NCI-H748 (cell line): ENCODE measurements at regions not wholly inside any gene's neighbourhood (a gene's known extent, or its start where the extent isn't known, plus 50 kb on each side); places are given as distances from the start of the nearest gene placed in this dataset.

ENCODE experiments used
- DNase-seq: peaks from one replicate; lab custom pipeline; 2025; ENCODE audit not compliant: unreplicated experiment; lab: John Stamatoyannopoulos, UW

DNA sequence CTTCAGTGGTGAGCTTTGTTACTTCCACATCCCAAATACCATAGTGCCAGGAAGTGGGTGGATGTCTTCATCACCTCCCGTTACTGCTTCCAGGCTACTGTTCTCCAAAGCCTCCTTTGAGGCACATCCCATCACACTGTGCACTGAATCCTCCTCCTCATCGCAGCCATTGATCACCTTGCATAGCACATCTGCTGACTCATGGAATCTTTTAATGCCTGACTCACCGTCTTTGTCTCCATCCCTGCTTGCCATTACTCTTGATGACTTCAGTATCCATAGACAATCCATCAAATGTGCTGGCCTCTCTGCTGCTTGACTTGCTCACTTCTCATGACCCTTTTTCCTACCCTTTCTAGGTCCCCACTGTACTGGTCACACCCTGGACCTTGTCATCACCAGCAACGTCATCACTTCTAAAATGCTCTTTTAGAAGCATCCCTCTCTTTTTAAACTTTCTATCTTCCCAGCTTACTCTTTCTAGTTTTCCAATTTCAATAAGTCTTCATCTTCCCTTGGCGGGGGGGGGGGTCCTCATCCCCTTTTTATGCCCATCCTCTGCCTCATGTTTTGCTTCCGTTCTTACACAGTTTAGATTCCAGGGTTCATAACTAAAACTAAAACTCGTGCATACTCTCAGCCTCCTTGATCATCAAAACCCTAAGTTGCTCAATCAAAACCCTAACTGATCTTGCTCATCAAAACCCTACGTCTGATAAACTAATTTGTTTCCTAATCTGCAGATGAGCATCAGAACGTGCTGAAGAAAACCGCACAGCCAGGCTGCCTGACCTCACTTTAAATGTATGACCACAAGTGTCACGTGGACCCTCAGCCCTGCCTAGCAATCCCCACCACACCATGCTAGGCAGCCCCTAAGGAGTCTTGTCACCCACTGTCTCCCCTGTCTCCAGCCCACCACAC, 289.7 kb upstream of the ZFHX3 start:
- no peak for DNase-seq

GRCh38 chr16:73329358-73330286, 281.7 kb upstream of the ZFHX3 start:
- DNase-seq: no peak

GRCh38 chr16:73326770-73327470, 279.0 kb upstream of the ZFHX3 start:
- DNase-seq: no peak

GRCh38 chr16:73326221-73326620, 278.3 kb upstream of the ZFHX3 start:
- DNase-seq: no peak

DNA sequence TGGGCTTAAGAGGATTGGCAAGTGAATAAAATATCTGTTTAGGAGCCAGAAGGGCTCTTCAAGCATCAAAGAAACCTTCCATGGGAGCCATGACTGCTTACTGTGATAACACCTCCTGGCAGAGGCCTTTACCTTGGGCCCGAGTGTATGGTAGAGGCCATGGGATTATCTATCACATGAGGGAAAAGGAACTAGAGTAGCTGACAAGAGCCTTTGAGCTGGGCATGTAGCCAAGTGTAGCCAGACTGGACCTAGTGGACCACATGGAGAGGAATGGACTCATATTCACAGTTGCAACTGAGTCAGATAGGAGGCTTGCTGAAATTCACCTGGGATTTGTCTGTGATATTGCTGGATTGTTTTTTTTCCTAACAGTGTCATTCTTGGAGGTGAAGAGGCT, 276.0 kb upstream of the ZFHX3 start:
- no peak for DNase-seq

DNA sequence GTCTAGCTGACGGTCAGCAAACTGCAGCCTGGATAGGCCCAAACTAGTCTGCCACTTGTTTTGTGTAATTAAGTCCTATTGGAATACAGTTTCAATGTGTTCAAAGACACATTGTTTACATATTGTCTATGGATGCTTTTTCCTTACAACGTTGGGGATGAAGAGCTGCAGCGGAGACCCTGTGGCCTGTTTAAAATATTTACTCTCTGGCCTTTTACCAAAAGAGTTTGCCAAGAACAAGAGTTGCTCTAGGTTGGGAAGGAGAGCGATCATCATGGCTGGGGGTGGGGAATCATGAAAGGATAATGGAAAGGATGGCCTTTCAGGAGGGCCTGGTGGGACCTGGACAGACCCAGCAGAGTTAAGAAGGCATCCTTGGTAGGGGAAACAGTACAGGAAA, 274.9 kb upstream of the ZFHX3 start:
- DNase-seq: no peak

DNA sequence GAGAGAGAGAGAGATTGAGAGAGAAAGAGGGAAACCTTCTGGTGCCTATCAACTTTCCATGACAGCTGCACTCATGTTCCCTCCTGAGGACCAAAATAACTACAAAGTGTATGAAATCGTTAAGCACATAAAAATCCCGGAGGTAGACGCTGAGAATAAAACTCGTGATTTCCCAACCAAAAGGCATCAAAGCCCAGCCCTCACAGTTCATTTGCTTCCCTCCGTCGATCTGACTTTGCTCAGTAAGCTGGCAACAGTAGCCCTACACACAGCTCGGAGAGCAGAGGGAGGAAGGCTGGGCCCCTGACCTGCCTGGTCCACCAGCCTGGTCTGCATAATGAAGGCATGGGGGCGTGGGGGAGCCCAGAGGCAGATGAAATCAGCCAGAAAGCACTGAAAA, 273.9 kb upstream of the ZFHX3 start:
- DNase-seq: no peak

DNA sequence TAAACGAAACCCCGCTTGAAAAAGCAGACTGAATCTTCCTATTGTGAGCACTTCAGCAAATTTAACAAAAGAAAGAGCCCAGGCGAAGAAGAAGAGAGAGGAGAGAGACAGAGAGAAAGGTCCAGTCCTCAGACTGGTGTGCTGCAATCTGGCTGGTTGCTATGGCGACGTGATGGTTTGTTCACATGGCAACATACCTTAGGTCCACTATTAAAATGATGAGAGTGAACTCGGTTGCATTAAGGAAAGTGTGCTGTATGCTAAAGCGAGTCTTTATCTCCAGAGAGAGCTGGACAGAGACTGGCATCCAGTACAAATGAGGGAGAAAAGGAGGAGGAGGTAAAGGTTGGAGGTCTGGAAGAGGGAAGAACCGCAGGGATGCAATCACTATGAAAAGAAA, 271.8 kb upstream of the ZFHX3 start:
- DNase-seq: peak; percentile 89

DNA sequence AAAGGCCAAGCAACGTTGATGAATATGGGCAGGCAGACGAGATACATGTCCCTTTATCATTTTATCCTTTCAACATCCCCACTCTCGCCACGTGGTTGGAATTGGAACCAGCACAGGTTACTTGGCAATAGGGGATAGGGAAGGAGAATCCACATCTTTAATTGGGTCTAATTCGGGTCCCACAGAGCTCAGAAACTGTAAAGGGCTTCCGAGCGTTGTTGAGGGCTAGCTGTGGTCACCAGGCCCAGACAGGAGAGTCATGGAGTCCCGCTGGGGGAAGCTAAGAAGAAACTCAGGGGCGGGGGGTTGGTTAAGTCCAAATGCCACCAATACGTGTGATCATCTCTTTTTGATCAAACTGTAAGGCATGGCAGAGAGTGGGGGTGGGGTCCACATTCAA, 271.3 kb upstream of the ZFHX3 start:
- no peak for DNase-seq

GRCh38 chr16:73317321-73317857, 269.5 kb upstream of the ZFHX3 start:
- DNase-seq: peak; percentile 19

GRCh38 chr16:73315645-73316044, 267.7 kb upstream of the ZFHX3 start:
- no peak for DNase-seq

GRCh38 chr16:73313950-73314349, 266.0 kb upstream of the ZFHX3 start:
- DNase-seq: no peak

DNA sequence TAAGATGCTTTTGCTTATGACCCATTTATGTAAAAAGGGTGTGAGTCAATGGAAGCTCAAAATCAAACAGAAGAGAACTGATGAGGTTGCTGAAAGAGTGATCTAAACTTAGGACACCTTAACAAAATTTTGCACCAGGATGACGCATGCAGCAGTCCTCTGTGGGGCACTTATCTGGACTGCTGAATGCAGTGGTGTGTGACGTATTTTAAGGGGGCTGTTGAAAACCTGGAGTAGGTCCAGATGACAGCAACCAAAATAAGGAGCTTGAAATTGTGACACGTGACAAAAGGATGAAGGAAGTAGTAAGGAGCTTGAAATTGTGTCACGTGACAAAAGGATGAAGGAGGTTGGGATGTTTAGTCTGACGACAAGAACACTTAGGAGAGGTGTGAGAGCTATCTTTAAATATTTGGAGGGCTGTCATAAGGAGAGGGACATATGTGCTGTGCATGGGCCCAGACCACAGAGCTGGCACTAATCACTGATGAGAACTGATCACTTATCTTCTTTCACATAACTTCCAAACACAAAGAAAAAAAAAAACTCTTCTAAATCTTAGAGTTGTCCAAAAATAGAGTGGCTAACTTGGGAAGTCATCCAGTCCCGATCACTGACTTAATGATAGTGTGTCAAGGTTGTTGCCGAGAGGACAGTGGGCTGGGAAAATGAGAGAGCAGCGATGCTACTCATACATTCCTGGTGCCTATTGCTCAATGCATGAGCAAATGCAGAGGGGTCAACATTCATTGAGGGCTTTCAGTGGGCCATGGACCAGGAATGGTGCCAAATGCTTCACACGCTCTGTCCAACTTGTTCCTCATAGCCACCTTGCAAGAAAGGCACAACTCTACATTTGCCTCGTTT, 264.2 kb upstream of the ZFHX3 start:
- no peak for DNase-seq

DNA sequence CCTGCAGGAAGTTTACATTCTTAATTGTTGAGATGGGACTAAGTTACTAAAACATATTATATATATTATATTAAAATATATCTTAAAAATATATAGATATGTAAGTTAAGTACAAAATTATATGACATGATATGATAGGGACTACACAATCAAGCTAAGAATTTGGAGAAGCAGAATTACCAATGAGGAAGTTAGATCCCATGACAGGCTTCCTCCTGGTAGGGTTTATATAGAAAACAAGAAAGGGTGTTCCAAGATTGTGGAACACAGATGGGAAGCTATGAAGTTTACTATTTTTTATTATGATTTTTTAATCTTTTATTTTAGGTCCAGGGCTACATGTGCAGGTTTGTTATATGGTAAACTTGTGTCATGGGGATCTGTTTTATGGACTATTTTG, 260.8 kb upstream of the ZFHX3 start:
- DNase-seq: no peak

DNA sequence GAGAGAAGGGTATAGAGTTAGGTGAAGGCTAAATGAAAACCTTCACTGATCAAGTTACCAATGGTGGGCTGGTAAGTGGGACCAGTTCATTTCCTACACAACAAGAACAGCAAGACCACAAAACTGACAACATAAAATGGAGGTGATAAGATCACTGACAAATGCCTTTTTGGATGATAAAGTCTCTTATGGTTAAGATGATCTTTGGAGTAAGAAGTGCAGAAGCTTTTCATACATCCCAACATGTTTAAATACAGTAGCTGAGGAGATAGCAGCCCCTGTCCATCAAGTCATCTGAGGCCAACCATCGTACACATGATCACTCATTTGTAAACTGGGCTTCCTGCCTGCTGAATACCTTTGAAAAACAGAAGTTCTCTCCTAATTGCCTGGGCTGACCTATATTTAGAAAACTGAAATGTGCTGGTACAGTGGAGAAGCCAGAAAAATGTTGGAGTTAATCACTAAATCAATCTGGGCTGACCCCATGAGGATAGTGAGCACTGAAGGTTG, 259.0 kb upstream of the ZFHX3 start:
- no peak for DNase-seq

- no peak for DNase-seq
These were observed 256.3 kb upstream of the ZFHX3 start for GRCh38 chr16:73304008-73304774.

- DNase-seq: no peak
These were observed 255.0 kb upstream of the ZFHX3 start for GRCh38 chr16:73302942-73303341.

- no peak for DNase-seq
These were observed 254.1 kb upstream of the ZFHX3 start for GRCh38 chr16:73301984-73302383.

DNA sequence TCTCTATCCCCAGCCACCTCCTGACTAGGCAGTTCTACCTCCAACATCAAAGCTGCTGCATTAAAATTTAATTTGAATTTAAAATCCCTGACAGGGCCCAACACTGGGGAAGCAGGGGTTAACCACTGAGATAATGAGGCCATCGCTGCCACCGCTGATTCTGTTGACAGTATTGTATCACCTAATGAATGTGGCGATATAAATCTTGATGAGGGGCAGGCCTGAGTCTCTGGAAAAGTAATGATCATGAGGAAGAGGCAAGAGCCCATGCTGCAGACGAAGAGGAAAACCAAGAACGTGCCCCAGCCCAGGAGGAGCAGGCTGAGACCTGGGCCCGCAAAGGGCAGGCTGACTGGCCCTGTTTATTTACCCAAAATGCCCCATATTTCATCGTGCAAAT, 251.4 kb upstream of the ZFHX3 start:
- no peak for DNase-seq
